ENCODE measurements at regions not wholly inside any gene's neighbourhood (a gene's known extent, or its start where the extent isn't known, plus 50 kb on each side); places are given as distances from the start of the nearest gene placed in this dataset.
"Not testable (repeated sequence)": the region's sequence is repeated elsewhere in the genome, so short reads cannot be mapped to it uniquely, and the experiment has no call there.

GRCh38 chr7:68691261-68692216 lies 906.7 kb upstream of the AUTS2 start:
- DNase-seq (ENCODE audit: low spot score), result no peak

- no peak for DNase-seq (ENCODE audit: low spot score)
Measured at GRCh38 chr7:68692511-68692910, 905.8 kb upstream of the AUTS2 start.

GRCh38 chr7:68694656-68695055 lies 903.6 kb upstream of the AUTS2 start:
- DNase-seq (ENCODE audit: low spot score), result no peak

GRCh38 chr7:68697796-68698280 lies 900.4 kb upstream of the AUTS2 start:
- peak; percentile 86 for DNase-seq (ENCODE audit: low spot score)

- no peak for DNase-seq (ENCODE audit: low spot score)
Measured at GRCh38 chr7:68699090-68699711, 899.1 kb upstream of the AUTS2 start.

GRCh38 chr7:68700414-68700813 lies 897.9 kb upstream of the AUTS2 start:
- DNase-seq (ENCODE audit: low spot score), result no peak

- DNase-seq (ENCODE audit: low spot score), result no peak
Measured at GRCh38 chr7:68706291-68706690, 892.0 kb upstream of the AUTS2 start.

GRCh38 chr7:68707159-68707558 lies 891.1 kb upstream of the AUTS2 start:
- no peak for DNase-seq (ENCODE audit: low spot score)

- DNase-seq (ENCODE audit: low spot score), result no peak
Measured at GRCh38 chr7:68707958-68708357, 890.3 kb upstream of the AUTS2 start.

- no peak for DNase-seq (ENCODE audit: low spot score)
Measured at GRCh38 chr7:68712956-68713495, 885.2 kb upstream of the AUTS2 start.

- not testable (repeated sequence) for DNase-seq (ENCODE audit: low spot score)
Measured at GRCh38 chr7:68714135-68714534, 884.1 kb upstream of the AUTS2 start.

- DNase-seq (ENCODE audit: low spot score), result no peak
Measured at GRCh38 chr7:68715907-68716306, 882.4 kb upstream of the AUTS2 start.

- DNase-seq (ENCODE audit: low spot score), result no peak
Measured at GRCh38 chr7:68717176-68717575, 881.1 kb upstream of the AUTS2 start.

- peak; percentile 72 for DNase-seq (ENCODE audit: low spot score)
Measured at GRCh38 chr7:68718097-68718551, 880.2 kb upstream of the AUTS2 start.

- no peak for DNase-seq (ENCODE audit: low spot score)
Measured at GRCh38 chr7:68720697-68721096, 877.6 kb upstream of the AUTS2 start.

- DNase-seq (ENCODE audit: low spot score), result no peak
Measured at GRCh38 chr7:68722044-68722443, 876.2 kb upstream of the AUTS2 start.

- no peak for DNase-seq (ENCODE audit: low spot score)
Measured at GRCh38 chr7:68724965-68725364, 873.3 kb upstream of the AUTS2 start.

GRCh38 chr7:68725843-68726785 lies 872.2 kb upstream of the AUTS2 start:
- DNase-seq (ENCODE audit: low spot score), result no peak

GRCh38 chr7:68728720-68729119 lies 869.6 kb upstream of the AUTS2 start:
- DNase-seq (ENCODE audit: low spot score), result not testable (repeated sequence)

GRCh38 chr7:68729371-68729770 lies 868.9 kb upstream of the AUTS2 start:
- no peak for DNase-seq (ENCODE audit: low spot score)

GRCh38 chr7:68730194-68730593 lies 868.1 kb upstream of the AUTS2 start:
- no peak for DNase-seq (ENCODE audit: low spot score)
